HL-60 (cell line): ENCODE measurements at regions not wholly inside any gene's neighbourhood (a gene's known extent, or its start where the extent isn't known, plus 50 kb on each side); places are given as distances from the start of the nearest gene placed in this dataset.
A peak's percentile ranks its signal among the peaks of the same experiment; 100 is the strongest.

Experiments
- DNase-seq, 2 experiments: peaks; one replicate each; pipeline ENCODE4 v3.0.0-alpha.2; 2010 to 2020; ENCODE audit warnings: low read depth in 1 of 2, low spot score in 1 of 2
- H3K27ac ChIP-seq: fragments of 250-450 bp; sonication (Bioruptor Pico); replicated peaks from 2 replicates; pipeline ENCODE4 v1.5.1; 2020; ENCODE audit warnings: mild to moderate bottlenecking, moderate library complexity
- H3K27me3 ChIP-seq: fragments of 250-450 bp; sonication (Bioruptor Pico); 2 replicates; pipeline ENCODE4 v1.5.1; 2021; ENCODE audit warnings: mild to moderate bottlenecking, moderate library complexity; ENCODE audit not compliant: insufficient read depth, poor library complexity, severe bottlenecking
- H3K4me3 ChIP-seq: replicated peaks from 2 replicates; pipeline ENCODE4 v1.5.1; 2011; ENCODE audit warnings: mild to moderate bottlenecking, control low read depth, low read length; ENCODE audit not compliant: insufficient read depth
- CTCF ChIP-seq: IDR thresholded peaks from one replicate; pipeline ENCODE4 v1.5.1; 2011; ENCODE audit warnings: low read length, control low read depth, inconsistent platforms; ENCODE audit not compliant: insufficient read depth
- GABPA ChIP-seq: IDR thresholded peaks from 2 replicates; pipeline ENCODE4 v1.6.1; 2012; ENCODE audit warnings: low read depth
- POLR2AphosphoS5 ChIP-seq: IDR thresholded peaks from 2 replicates; pipeline ENCODE4 v1.6.1; 2012; ENCODE audit warnings: low read depth
- SPI1 ChIP-seq: IDR thresholded peaks from 2 replicates; pipeline ENCODE4 v1.6.1; 2012; ENCODE audit warnings: low read depth, mild to moderate bottlenecking, borderline replicate concordance
- TF ChIP-seq, protein P1 (sequence below): IDR thresholded peaks from 2 replicates; pipeline ENCODE4 v1.6.1; 2012; ENCODE audit warnings: low read depth; ENCODE audit not compliant: insufficient replicate concordance

- DNase-seq: no peak
- H3K4me3 ChIP-seq: no peak overlapping the region
- no peaks in the 10 kb centered on the region for H3K27me3 ChIP-seq
- TF ChIP-seq, protein P1, sequence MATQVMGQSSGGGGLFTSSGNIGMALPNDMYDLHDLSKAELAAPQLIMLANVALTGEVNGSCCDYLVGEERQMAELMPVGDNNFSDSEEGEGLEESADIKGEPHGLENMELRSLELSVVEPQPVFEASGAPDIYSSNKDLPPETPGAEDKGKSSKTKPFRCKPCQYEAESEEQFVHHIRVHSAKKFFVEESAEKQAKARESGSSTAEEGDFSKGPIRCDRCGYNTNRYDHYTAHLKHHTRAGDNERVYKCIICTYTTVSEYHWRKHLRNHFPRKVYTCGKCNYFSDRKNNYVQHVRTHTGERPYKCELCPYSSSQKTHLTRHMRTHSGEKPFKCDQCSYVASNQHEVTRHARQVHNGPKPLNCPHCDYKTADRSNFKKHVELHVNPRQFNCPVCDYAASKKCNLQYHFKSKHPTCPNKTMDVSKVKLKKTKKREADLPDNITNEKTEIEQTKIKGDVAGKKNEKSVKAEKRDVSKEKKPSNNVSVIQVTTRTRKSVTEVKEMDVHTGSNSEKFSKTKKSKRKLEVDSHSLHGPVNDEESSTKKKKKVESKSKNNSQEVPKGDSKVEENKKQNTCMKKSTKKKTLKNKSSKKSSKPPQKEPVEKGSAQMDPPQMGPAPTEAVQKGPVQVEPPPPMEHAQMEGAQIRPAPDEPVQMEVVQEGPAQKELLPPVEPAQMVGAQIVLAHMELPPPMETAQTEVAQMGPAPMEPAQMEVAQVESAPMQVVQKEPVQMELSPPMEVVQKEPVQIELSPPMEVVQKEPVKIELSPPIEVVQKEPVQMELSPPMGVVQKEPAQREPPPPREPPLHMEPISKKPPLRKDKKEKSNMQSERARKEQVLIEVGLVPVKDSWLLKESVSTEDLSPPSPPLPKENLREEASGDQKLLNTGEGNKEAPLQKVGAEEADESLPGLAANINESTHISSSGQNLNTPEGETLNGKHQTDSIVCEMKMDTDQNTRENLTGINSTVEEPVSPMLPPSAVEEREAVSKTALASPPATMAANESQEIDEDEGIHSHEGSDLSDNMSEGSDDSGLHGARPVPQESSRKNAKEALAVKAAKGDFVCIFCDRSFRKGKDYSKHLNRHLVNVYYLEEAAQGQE: no peak
- TF ChIP-seq SPI1: no peak
- TF ChIP-seq GABPA: no peak
- TF ChIP-seq CTCF: no peak
- no peak for TF ChIP-seq POLR2AphosphoS5
- H3K27ac ChIP-seq: no peak overlapping the region
Measured at GRCh38 chr9:17025281-17025680, 109.6 kb upstream of the CNTLN start.

- TF ChIP-seq, protein P1: no peak
- TF ChIP-seq CTCF (no peak), POLR2AphosphoS5 (no peak), SPI1 (no peak), GABPA (no peak)
- no peak for DNase-seq
- H3K27ac ChIP-seq: no peak overlapping the region
- no peak overlapping the region for H3K4me3 ChIP-seq
- H3K27me3 ChIP-seq: no peaks in the 10 kb centered on the region
Measured at GRCh38 chr9:17024129-17024528, 110.7 kb upstream of the CNTLN start.

GRCh38 chr9:17021387-17021970, 113.4 kb upstream of the CNTLN start:
- Histone ChIP-seq H3K27ac (no peak overlapping the region), H3K27me3 (no peaks in the 10 kb centered on the region), H3K4me3 (no peak overlapping the region)
- TF ChIP-seq, protein P1: peak; percentile 35
- TF ChIP-seq CTCF: no peak
- TF ChIP-seq GABPA: no peak
- DNase-seq: no peak
